ENCODE measurements at regions not wholly inside any gene's neighbourhood (a gene's known extent, or its start where the extent isn't known, plus 50 kb on each side); places are given as distances from the start of the nearest gene placed in this dataset.

DNA sequence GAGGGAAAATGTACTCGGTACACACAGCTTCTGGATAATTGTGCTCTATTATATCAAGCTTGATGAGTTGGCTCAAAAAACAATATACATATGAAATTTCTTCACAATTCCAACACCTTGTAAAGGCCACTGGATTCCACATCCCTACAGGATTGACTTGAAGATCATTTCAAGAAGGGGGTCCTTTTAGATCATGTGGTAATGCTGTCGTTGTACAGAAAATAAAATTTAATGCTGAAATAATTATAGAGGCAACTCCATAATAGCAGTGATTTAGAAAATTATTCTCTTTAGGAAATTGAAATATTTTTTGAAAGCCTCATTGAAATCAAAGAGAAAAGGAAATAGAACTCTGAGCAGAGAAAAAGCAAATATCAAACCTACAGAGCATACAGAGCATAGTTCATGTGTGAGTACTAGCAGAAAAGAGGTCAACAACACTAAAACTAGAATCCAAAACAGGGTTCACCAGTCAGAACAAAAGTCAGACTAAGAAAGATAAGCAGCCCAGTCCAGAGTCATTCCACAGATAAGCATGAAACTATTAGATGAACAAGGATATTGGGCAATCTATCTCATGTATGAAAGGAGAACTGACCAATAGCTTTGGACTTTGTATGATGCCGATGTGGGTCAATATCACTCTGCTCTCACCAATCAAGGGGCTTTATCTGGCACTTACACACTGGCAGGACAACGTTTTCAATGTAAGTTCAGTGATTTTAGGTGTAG, 79.5 kb upstream of the PALMD start:
- TF ChIP-seq, protein P1, sequence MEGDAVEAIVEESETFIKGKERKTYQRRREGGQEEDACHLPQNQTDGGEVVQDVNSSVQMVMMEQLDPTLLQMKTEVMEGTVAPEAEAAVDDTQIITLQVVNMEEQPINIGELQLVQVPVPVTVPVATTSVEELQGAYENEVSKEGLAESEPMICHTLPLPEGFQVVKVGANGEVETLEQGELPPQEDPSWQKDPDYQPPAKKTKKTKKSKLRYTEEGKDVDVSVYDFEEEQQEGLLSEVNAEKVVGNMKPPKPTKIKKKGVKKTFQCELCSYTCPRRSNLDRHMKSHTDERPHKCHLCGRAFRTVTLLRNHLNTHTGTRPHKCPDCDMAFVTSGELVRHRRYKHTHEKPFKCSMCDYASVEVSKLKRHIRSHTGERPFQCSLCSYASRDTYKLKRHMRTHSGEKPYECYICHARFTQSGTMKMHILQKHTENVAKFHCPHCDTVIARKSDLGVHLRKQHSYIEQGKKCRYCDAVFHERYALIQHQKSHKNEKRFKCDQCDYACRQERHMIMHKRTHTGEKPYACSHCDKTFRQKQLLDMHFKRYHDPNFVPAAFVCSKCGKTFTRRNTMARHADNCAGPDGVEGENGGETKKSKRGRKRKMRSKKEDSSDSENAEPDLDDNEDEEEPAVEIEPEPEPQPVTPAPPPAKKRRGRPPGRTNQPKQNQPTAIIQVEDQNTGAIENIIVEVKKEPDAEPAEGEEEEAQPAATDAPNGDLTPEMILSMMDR (conservative IDR thresholded peaks at IDR 0.05; ENCODE audit: low read depth, low read length) = no peak
- TF ChIP-seq EZH2 (IDR thresholded peaks at IDR 0.05; ENCODE audit: borderline replicate concordance, low read depth, low read length, poor library complexity, severe bottlenecking) = no peak

Measured in A673 (cell line).